Hippocampal formation (tissue), 2 donors: ENCODE measurements at regions not wholly inside any gene's neighbourhood (a gene's known extent, or its start where the extent isn't known, plus 50 kb on each side); places are given as distances from the start of the nearest gene placed in this dataset.
"Not testable (repeated sequence)": the region's sequence is repeated elsewhere in the genome, so short reads cannot be mapped to it uniquely, and the experiment has no call there.

Source experiments
- DNase-seq, 2 donors: peaks; one replicate each; lab custom pipeline; 2025; lab: John Stamatoyannopoulos, UW

- no peak for DNase-seq
Observed at GRCh38 chr6:105882121-105882803, 203.9 kb upstream of the PRDM1 start.

- DNase-seq = no peak
Observed at GRCh38 chr6:105881608-105882007, 204.5 kb upstream of the PRDM1 start.

- no peak for DNase-seq
Observed at GRCh38 chr6:105880030-105880492, 206.1 kb upstream of the PRDM1 start.

GRCh38 chr6:105879146-105879545 is 207.0 kb upstream of the PRDM1 start:
- no peak for DNase-seq

- no peak for DNase-seq
Observed at GRCh38 chr6:105875974-105876640, 210.0 kb upstream of the PRDM1 start.

- no peak for DNase-seq
Observed at GRCh38 chr6:105874835-105875626, 211.1 kb upstream of the PRDM1 start.

- DNase-seq = no peak
Observed at GRCh38 chr6:105873799-105874198, 212.3 kb upstream of the PRDM1 start.

- DNase-seq = no peak
Observed at GRCh38 chr6:105873211-105873704, 212.9 kb upstream of the PRDM1 start.

- no peak for DNase-seq
Observed at GRCh38 chr6:105872249-105872648, 213.9 kb upstream of the PRDM1 start.

- DNase-seq = no peak
Observed at GRCh38 chr6:105871542-105871941, 214.6 kb upstream of the PRDM1 start.

GRCh38 chr6:105869835-105870440 is 216.2 kb upstream of the PRDM1 start:
- DNase-seq = no peak

GRCh38 chr6:105868823-105869460 is 217.2 kb upstream of the PRDM1 start:
- no peak for DNase-seq

- no peak for DNase-seq
Observed at GRCh38 chr6:105867821-105868220, 218.3 kb upstream of the PRDM1 start.

GRCh38 chr6:105867277-105867676 is 218.9 kb upstream of the PRDM1 start:
- DNase-seq = peak in 1 of 2 donors; percentile 7

GRCh38 chr6:105862936-105863607 is 223.1 kb upstream of the PRDM1 start:
- DNase-seq = no peak

- not testable (repeated sequence) for DNase-seq
Observed at GRCh38 chr6:105860927-105861326, 225.2 kb upstream of the PRDM1 start.

- DNase-seq = no peak
Observed at GRCh38 chr6:105859457-105859856, 226.7 kb upstream of the PRDM1 start.

GRCh38 chr6:105858639-105859038 is 227.5 kb upstream of the PRDM1 start:
- DNase-seq = not testable (repeated sequence)

- no peak for DNase-seq
Observed at GRCh38 chr6:105855433-105855832, 230.7 kb upstream of the PRDM1 start.

GRCh38 chr6:105853979-105854378 is 232.2 kb upstream of the PRDM1 start:
- not testable (repeated sequence) for DNase-seq

GRCh38 chr6:105851606-105852005 is 234.5 kb upstream of the PRDM1 start:
- DNase-seq = no peak
